ENCODE measurements at regions not wholly inside any gene's neighbourhood (a gene's known extent, or its start where the extent isn't known, plus 50 kb on each side); places are given as distances from the start of the nearest gene placed in this dataset.

GRCh38 chr3:96510334-96510733, 304.1 kb upstream of the EPHA6 start:
- DNase-seq = no peak
- Histone ChIP-seq H3K79me2 (ENCODE audit: control insufficient read depth, insufficient read depth, low read length) (no peaks in the 10 kb centered on the region), H3K4me3 (ENCODE audit: control extremely low read depth in 1 of 5, extremely low read depth in 1 of 5, insufficient read depth in 1 of 5, low read depth in 2 of 5, low read length in 4 of 5) (no peak overlapping the region), H3K36me3 (replicated peaks in 1 of 2; ENCODE audit: control extremely low read depth in 1 of 2, control insufficient read depth in 1 of 2, extremely low read depth in 1 of 2, insufficient read depth in 2 of 2, low read length in 1 of 2) (no peaks in the 10 kb centered on the region), H3K27me3 (replicated peaks in 1 of 4; ENCODE audit: control extremely low read depth in 1 of 4, control insufficient read depth in 3 of 4, insufficient read depth in 4 of 4, low read length in 3 of 4) (no peaks in the 10 kb centered on the region), H2AFZ (ENCODE audit: insufficient read depth, low read depth, low read length, poor library complexity, severe bottlenecking) (no peak overlapping the region), H4K20me1 (ENCODE audit: control insufficient read depth, insufficient read depth, low read length, poor library complexity, severe bottlenecking) (no peaks in the 10 kb centered on the region), H3K9ac (ENCODE audit: low read length) (no peak overlapping the region), H3K4me2 (replicated peaks; ENCODE audit: low read depth, low read length, poor library complexity, severe bottlenecking) (no peak overlapping the region), H3K9me3 (ENCODE audit: control extremely low read depth in 1 of 3, control insufficient read depth in 2 of 3, insufficient read depth in 1 of 3, low read length in 2 of 3) (no peaks in the 10 kb centered on the region), H3K4me1 (ENCODE audit: control insufficient read depth in 2 of 2, insufficient read depth in 2 of 2, low read length in 2 of 2) (no peaks in the 10 kb centered on the region), H3K27ac (ENCODE audit: low read length in 2 of 2) (no peak overlapping the region)
- H3K27me3 Mint-ChIP-seq = no peaks in the 10 kb centered on the region
- CTCF ChIA-PET = no interaction called here
- peaks cover 2% of the 10 kb centered on the region for H3K9me3 Mint-ChIP-seq (ENCODE audit: insufficient read depth)
- POLR2A ChIA-PET = no interaction called here
- 100% methylated on average over 2 of the region's 7 CpGs for WGBS (ENCODE audit: insufficient coverage)
- no peak overlapping the region for H3K27ac Mint-ChIP-seq
- H3K4me3 Mint-ChIP-seq = no peak overlapping the region
- no peak for ATAC-seq (ENCODE audit: low read depth)
- TF ChIP-seq CTCF (IDR thresholded peaks at IDR 0.05) (no peak), EZH2 (IDR thresholded peaks at IDR 0.05; ENCODE audit: borderline replicate concordance, insufficient read depth, low read depth, low read length, poor library complexity, severe bottlenecking) (no peak)
- H3K4me1 Mint-ChIP-seq = no peaks in the 10 kb centered on the region
- intact Hi-C loops (cut with micrococcal nuclease) = no loop called here

- intact Hi-C loops (cut with micrococcal nuclease) = no loop called here
- ATAC-seq (ENCODE audit: low read depth) (no peak), DNase-seq (no peak)
- peaks cover 6% of the 10 kb centered on the region for H3K9me3 Mint-ChIP-seq (ENCODE audit: insufficient read depth)
- Histone ChIP-seq H3K4me2 (replicated peaks; ENCODE audit: low read depth, low read length, poor library complexity, severe bottlenecking) (no peak overlapping the region), H2AFZ (ENCODE audit: insufficient read depth, low read depth, low read length, poor library complexity, severe bottlenecking) (no peak overlapping the region), H3K27ac (ENCODE audit: low read length in 2 of 2) (no peak overlapping the region), H3K36me3 (replicated peaks in 1 of 2; ENCODE audit: control extremely low read depth in 1 of 2, control insufficient read depth in 1 of 2, extremely low read depth in 1 of 2, insufficient read depth in 2 of 2, low read length in 1 of 2) (no peaks in the 10 kb centered on the region), H3K4me1 (ENCODE audit: control insufficient read depth in 2 of 2, insufficient read depth in 2 of 2, low read length in 2 of 2) (no peaks in the 10 kb centered on the region), H3K27me3 (replicated peaks in 1 of 4; ENCODE audit: control extremely low read depth in 1 of 4, control insufficient read depth in 3 of 4, insufficient read depth in 4 of 4, low read length in 3 of 4) (no peaks in the 10 kb centered on the region), H3K9me3 (ENCODE audit: control extremely low read depth in 1 of 3, control insufficient read depth in 2 of 3, insufficient read depth in 1 of 3, low read length in 2 of 3) (peaks cover 0 to 3% (median 0%) of the 10 kb centered on the region in 3 donors), H3K9ac (ENCODE audit: low read length) (no peak overlapping the region), H4K20me1 (ENCODE audit: control insufficient read depth, insufficient read depth, low read length, poor library complexity, severe bottlenecking) (no peaks in the 10 kb centered on the region), H3K4me3 (ENCODE audit: control extremely low read depth in 1 of 5, extremely low read depth in 1 of 5, insufficient read depth in 1 of 5, low read depth in 2 of 5, low read length in 4 of 5) (no peak overlapping the region), H3K79me2 (ENCODE audit: control insufficient read depth, insufficient read depth, low read length) (no peaks in the 10 kb centered on the region)
- no peak overlapping the region for H3K27ac Mint-ChIP-seq
- TF ChIP-seq EZH2 (IDR thresholded peaks at IDR 0.05; ENCODE audit: borderline replicate concordance, insufficient read depth, low read depth, low read length, poor library complexity, severe bottlenecking) (no peak), CTCF (IDR thresholded peaks at IDR 0.05) (no peak)
- no peak overlapping the region for H3K4me3 Mint-ChIP-seq
- no peaks in the 10 kb centered on the region for H3K27me3 Mint-ChIP-seq
- ChIA-PET CTCF (no interaction called here), POLR2A (no interaction called here)
- no peaks in the 10 kb centered on the region for H3K4me1 Mint-ChIP-seq
Observed at GRCh38 chr3:96537165-96537564, 277.2 kb upstream of the EPHA6 start.

Data from B cell (primary cell).